Posterior cingulate gyrus (tissue), 11 donors: ENCODE measurements at regions not wholly inside any gene's neighbourhood (a gene's known extent, or its start where the extent isn't known, plus 50 kb on each side); places are given as distances from the start of the nearest gene placed in this dataset.

Source experiments
- DNase-seq, 10 donors: peaks; one replicate each; pipeline versions ENCODE4 v3.0.0 to v3.0.0-alpha.2; 2020 to 2021; ENCODE audit warnings: mixed read lengths in 3 of 10
- intact Hi-C: fragments of 100-400 bp; cut with DNase I; formaldehyde crosslinking; loops from one replicate; pipeline ENCODE4 v1.15.1; 2023

DNA sequence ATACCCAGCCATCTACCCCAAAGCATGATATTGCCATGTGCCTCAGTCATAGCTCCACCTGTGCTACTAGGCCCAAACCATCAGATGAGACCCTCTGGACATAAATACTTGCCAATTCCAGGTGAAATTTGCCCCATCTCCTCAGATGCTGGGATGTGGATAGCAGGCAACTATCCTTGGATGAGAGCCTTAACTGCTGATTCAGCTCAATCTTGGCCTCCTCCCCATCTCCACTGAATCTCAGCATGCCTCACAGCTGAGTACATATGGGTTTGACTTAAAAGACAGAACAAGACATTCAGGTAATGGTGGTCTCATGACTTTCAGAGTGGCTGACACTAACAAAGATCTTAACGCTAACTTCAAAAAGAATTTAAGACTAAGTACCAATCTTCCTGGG lies 50.8 kb upstream of the KLHL13 start:
- DNase-seq = no peak
- intact Hi-C loops = no loop called here

DNA sequence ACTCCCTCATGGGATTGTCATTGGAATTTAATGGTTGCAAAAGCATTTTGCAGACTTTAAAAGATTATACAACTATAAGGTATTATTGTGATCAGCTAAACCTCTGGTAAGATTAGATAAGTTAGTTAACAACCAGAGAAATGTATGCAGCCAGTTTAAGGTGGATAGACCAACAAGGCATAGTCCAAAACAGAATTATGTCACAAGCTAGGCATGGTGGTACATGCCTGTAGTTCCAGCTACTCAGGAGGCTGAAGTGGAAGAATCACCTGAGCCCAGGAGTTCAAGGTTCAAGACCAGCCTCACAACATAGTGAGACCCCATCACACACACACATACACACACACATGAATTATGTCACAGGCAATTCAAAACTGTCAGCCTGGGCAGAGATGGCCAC lies 54.7 kb upstream of the KLHL13 start:
- DNase-seq = no peak
- intact Hi-C loops = no loop called here

DNA sequence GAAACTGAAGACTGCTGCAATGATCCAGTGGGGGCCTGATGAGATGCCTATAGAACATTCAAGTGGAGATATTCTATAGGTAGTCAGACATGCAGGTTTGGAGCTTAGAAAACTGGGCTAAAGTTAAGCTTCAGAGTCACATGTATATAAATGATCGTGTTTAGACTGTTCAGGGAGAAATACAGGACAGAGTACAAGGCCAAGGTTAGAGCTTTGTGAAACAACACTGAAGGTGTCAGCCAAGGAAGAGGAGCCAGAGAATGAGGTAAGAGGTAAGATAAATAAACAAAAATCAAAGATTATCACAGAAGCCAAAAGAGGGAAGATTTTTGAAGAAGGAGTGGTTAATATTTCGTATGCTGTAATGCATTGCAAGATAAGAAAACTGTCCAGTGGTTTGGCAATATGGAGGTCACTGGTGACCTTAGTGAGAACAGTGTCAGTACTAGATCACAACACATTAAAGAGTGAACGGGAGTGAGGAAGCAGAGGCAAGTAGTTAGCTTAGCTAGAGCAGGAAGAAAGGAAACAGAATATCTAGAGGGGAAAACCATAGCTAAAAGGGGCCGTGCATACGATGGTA lies 58.0 kb upstream of the KLHL13 start:
- intact Hi-C loops = no loop called here
- DNase-seq = no peak

DNA sequence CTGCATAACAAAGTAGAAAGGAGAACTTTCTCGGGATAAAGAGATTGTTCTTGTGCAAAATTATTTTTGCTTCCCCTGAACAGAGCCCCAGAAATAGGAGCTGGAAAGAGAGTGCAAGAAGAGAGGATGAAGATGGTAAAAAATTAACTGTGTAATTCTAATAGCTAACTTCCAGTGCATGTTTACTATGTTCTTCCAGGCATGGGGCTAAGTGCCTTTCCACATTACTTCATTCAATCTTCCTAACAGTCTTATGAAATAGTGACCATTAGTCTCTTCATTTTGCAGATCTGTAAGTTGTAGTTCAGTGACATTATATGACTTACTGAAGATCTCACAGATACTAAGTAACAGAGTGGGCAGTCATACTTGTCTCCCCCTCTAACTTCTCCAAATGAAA lies 61.1 kb upstream of the KLHL13 start:
- intact Hi-C loops = no loop called here
- DNase-seq = no peak

DNA sequence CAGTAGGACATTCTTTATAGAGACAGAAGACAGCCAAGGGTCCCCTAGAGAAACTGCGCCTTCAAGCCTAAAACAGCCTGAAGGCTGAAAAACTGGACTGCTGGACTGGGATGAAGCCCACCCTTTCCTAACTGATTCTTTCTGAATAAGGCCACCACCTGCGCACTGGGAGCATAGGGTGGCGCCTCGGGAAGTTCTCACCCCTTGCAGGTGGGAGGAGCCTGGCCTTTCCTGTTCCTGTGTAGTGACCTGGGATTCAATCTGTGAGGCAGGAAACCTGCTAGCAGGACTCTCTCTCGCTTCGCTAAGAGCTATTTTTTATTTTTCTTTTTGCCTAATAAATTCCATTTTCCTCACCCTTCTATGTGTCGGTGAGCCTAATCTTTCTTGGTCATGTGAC lies 61.8 kb upstream of the KLHL13 start:
- intact Hi-C loops = no loop called here
- DNase-seq = no peak

DNA sequence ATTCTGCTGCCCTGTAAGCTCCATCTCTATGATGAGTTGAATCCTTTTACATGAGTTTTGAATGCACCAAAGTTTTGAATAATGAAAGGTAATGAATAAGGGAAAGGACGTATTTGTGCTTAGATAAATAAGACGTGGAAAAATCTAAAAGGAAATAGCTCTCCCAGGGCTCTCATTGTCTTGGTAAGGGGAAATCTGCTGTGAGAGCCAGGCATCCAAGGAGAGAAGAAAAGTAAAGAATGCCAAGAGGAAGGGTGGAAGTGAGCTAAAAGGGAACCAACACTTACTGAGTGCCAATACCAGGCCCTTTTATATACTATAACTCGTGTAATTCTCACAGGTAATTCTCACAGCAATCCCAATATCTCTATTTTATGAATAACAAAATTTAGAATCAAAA lies 62.6 kb upstream of the KLHL13 start:
- DNase-seq = no peak
- intact Hi-C loops = no loop called here

DNA sequence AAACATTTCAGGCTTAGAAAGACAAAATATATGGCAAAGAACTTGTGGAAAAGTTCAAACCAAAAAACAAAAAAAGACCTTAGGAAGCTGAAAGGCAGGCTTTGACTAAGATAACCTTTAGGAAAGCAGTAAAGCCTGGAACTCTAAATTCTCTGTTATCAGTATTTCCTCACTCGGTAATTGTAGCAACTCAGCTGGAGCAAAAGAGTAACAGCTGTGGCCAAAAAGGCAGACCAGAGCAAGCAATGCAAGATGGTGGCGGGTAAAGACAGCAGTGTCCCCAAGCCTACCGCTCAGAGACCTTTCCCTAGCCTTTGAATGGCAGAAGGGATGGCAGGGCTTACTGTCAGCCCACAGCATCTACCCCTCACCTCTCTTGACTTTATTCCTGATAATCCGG lies 63.1 kb upstream of the KLHL13 start:
- DNase-seq = no peak
- intact Hi-C loops = no loop called here

DNA sequence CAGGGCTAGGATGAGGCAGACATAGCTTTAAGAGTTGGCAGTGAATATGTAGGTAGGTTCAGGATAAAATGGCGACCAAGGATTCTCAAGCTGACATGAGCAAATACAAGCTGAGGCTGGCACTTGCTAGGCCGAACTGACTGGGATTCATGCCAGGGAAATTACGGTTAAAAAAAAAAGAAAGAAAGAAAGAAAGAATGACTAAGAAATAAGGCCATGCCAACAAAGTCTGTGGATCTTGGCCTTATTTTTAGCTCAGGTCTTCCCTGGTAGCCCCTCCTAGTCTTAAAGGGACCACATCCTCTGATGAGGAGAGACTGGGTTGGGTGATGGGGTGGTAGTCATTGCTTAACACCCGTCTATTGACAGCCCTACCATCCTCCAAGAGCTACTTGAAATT lies 64.4 kb upstream of the KLHL13 start:
- intact Hi-C loops = no loop called here
- DNase-seq = no peak

DNA sequence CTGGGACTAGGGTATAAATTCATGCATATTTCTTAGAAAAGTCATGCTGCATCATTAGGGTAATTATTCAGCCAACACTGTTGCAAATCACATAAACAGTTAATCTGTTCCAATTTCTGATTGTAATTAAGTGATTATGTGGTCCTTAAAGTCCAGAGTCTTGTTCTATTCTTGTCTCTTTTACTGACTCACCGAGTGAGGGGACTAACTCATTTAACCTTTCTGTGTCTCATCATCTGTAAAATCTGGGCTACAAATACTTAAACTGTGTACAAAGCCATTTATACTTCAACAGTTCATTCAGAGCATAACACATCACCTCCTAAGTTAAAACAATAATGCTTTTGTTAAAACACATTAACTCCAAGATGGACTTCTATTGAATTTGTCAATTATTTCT lies 65.4 kb upstream of the KLHL13 start:
- no peak for DNase-seq
- intact Hi-C loops = no loop called here

DNA sequence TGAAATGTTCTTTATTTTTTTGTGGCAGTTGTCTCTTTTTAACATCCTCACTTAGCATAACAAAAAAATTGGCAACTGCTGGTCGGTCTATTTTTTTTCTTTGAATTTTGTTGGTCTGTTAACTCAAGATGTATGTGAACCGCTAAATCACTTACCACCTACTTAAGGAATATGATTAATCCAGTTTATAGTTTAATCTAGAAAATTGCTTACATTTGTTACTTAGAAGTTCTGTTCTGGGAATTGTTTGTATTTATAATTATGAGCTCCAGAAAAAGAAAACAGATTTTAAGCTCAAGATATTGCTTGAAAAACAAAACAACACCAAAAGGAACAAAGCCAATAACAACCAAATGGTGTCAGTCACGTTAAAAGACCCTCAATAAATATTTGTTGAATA lies 66.1 kb upstream of the KLHL13 start:
- intact Hi-C loops = no loop called here
- DNase-seq = no peak

DNA sequence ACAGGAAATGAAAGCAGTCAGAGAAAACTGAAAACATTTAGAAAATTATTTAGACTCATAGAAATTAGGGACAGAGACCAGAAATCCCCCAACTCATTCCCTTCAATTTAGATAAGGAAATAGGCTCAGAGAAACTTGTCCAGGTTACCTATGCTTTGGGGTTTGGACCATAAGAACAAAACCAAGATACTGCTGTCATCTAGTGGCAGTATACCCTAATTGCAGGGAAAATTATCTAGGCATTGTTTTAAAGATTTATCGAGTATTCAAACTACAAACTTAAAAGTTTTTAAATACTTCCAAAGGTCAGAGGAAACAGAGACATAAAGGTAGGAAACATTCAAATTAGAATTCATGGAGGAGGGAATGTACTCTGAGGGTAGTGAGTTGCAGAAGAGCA lies 67.0 kb upstream of the KLHL13 start:
- intact Hi-C loops = no loop called here
- no peak for DNase-seq

DNA sequence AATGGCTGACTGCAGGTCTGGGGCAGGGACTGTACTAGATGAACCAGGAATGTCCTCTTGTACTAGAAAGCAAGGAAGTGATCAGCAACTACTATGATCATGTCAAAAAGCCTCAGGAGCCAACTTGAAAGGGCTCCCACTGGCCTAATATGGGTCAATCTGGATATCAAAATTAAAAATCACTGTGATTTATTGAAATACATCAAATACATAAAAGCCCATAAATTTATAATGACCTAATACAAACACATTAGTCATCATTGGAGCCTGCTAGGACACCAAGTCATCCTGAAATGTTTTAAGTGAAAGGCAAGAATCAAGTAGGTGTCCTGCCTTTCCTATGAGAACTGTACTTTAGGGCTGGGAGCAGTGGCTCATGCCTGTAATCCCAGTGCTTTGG lies 70.5 kb upstream of the KLHL13 start:
- no peak for DNase-seq
- intact Hi-C loops = no loop called here

DNA sequence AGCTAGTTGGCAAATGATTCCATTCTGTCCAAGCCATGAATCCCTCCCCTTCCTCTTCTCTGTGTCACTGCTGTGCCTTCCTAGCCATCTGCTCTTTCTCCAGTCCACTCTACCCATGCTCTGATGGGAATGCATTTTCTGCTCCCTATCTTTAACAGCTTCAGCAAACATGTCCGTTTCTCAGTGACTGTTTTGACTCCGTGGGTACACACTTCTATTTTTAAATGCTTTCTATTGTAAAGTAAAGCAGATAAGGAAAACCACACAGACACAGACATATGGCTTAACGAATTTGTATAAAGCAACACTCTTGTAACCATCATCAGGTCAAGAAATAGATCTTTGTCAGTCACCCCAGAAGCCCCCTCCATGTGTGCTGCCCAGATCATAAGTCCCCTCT lies 72.4 kb upstream of the KLHL13 start:
- DNase-seq = no peak
- intact Hi-C loops = no loop called here

DNA sequence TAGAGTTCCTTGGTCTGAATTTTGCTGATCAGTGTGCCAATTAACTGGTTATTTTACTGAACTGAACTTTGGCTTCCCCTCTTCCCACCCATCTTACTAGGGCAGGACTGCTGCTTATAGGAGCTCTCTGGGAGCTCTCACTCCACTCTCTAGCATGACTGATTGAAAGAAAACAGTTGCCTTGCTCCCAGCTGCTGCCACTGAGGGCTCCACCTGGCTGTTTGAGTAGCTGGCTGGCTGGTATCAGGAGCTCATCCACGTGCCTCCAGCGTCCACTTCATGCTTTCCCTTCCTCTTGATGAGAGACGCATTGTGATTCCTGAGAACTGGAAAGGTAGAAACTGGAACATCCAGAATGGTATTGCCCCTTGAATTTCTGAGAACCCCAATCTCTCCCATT lies 73.0 kb upstream of the KLHL13 start:
- DNase-seq = no peak
- intact Hi-C loops = no loop called here

DNA sequence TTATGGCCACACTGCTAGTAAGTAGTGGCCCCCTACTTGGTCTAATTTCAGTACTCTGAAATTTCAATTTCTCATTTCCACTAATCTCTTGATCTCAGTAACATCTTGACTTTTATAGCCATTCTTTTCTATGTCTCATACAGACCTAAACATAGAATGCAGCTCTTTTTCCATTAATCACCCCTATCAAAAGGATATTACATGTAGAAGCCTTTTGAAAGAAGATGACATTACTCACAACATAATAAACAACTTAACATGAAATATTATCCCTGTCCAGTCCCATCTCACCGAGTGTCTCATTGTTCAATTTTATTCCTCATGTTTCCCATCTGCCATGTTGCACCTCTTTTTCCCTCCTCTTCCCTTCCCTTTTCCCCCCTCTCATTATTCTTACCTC lies 81.1 kb upstream of the KLHL13 start:
- intact Hi-C loops = no loop called here
- no peak for DNase-seq

DNA sequence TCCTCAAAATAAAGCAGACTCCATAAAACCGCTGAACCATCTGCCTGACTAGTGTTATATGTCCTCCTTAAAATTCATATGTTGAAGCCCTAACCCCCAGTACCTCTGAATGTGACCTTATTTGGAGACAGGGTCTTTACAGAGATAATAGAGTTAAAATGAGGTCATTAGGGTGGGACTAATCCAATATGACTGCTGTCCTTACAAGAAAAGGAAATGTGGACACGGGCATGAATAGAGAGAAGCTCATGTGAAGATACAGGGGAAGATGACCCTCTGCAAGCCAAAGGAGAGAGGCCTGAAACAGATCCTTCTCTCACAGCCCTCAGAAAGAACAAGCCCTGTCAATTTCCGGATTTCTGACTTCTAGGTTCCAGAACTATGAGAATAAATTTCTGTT lies 82.0 kb upstream of the KLHL13 start:
- intact Hi-C loops = no loop called here
- no peak for DNase-seq

DNA sequence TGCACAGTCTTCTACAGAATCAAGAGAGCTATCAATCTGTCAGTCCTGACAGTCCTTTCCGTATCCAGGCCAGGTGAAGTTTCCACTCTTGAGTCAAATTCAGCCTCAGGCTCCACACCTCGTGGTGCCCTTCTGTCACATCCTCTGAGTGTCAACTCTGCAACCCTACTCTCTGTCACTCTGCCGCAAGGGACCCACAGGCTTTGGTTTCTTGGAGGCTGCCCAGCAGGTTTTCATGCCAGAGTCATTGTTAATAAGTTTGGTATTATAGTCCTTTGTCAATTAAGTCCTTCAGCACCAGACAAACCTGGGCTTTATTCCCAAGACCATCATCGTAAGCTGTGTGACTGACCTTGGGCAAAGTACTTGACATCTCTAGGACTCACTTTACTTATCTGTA lies 83.4 kb upstream of the KLHL13 start:
- no peak for DNase-seq
- intact Hi-C loops = no loop called here

DNA sequence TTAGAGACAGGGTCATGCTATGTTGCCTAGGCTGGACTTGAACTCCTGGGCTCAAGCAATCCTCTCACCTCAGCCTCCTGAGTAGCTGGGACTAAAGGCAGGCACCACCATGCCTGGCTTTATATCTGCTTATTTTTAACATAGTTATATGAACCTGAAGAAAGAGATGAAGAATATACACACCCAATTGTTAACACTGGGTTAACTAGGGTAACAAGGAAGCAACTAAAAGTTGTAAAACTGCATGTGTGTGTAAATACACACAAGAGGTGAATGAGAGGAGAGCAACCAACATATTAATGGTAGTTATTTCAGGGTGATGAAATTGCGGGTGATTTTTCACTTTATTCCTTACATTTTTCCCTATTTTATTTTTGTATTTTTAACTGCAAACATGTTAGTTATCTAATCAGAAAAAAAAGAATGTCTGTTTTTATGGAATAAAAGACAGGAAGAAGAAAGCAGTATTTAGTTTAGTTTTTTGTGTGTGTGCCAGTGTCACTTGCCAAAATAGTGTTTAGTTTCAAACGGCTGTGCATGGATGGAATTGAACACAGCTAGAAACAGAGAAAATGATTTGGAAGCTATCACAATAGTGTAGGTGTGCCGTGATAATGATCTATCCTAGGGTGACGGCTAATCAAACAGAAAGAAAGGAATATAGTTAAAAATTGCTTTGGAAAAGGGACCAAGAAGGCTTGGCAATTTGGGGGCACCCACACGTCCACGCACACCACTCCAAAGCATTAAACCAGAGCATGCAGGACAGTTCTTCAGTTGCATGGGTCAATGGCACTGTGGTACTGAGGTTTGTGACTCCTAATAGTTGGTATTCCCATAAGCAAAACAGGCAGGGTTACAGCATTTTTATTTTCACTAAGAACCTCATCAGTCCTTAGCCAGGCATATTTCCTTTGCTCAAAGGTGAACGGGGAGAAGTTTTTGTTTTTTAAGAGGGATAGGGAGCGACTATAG lies 89.1 kb upstream of the KLHL13 start:
- no peak for DNase-seq
- intact Hi-C loops = no loop called here

DNA sequence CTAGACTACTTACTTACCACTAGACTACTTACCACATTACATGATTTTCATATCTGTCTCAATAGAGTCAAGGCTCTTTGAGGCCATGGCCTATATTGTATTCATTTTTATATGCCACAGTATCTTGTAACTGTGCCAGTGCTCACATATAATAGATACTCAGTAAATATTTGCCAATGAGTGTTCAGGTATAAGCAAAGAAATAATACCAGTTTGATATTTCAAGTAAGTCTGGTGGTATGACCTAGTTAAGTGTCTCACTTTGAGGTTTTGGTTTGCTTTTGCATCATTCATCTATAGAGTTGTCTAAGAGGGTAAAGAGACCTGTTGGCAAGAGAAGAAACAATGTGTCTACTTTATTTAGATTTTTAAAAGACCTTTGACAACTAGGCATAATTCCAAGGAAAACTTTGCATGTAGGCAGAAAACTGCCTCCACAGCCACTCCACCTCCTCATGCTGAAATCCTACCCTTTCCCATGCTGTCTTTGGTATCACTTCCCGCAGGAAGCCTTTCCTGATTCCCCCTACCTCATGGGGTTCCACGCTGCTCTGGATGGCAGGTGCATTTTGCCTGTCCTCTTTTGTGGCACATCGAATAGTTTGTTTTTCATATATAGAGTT lies 91.3 kb upstream of the KLHL13 start:
- DNase-seq = no peak
- intact Hi-C loops = no loop called here

DNA sequence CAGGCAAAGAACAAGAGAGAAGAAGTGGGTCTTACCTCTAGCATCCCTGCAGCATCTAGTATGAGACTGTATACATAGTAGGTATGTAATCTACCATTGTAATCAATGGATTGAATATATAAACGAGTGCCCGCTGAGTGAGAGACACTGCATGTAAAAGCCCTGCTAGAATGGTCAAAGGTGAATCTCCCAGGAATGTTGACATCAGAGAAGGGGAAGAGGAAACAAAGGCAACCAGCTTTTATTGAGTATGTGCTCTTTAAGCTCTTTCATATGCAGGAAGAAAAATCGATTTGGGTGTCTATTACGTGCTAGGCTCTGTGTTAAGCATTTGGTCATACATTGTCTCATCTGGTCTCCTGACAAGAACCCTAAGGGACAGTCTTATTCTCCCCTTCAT lies 91.9 kb upstream of the KLHL13 start:
- DNase-seq = no peak

DNA sequence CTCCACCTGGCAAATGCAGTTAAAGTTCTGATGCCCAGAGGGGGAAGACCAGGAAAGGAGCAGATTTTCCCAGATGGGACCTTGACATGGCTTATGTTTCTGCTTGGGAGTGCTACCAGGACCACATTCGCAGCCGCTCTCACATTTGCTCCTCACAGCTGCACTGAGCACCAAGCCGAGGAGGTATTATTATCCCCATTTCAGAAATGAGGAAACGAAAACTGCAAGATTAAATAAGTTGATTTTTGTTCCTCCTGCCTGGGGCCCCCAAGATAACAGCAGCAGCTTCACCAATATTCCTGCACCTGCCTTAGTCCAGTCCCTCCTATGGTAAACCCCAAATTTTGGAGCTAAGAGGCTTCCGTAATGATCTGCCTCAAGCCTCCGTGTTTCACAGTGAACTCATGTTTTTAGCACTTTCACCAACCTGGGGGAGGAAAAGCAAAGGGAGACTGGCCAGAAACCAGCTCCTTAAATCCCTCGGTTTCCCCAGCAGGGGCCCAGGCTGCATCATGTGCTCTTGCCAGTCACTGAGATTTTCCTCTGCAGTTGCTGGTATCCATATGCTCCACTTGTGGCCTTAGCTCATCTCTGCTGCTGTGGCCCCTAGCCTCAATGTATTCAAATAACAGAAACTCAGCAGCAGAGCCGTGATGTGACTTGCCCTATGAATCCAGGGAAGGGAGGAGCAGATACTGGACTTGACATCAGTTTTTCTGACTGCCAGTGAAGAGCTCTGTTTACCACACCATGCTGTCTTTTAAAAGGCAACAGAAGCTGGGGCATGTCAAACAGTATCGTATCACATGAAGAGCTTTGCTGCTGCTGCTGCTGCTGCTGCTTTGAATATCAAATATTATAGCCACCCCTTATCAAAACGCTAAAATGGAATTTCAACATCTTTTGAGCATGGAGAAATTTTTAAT lies 95.5 kb upstream of the KLHL13 start:
- no peak for DNase-seq
- intact Hi-C loops = no loop called here

More for the DNA sequence above, 91.9 kb upstream of the KLHL13 start:
- intact Hi-C loops = no loop called here
